Sigmoid colon (tissue), 6 donors: ENCODE measurements at regions not wholly inside any gene's neighbourhood (a gene's known extent, or its start where the extent isn't known, plus 50 kb on each side); places are given as distances from the start of the nearest gene placed in this dataset.
"Not testable (repeated sequence)": the region's sequence is repeated elsewhere in the genome, so short reads cannot be mapped to it uniquely, and the experiment has no call there.

Source experiments
- DNase-seq: peaks from one replicate; pipeline ENCODE4 v3.0.0-alpha.2; 2019
- H3K27ac ChIP-seq, 4 donors: fragments of 200-600 bp; sonication (generic); one replicate each; pipeline ENCODE4 v1.5.1; 2016 to 2019; ENCODE audit warnings: mild to moderate bottlenecking in 1 of 4
- H3K27me3 ChIP-seq, 3 donors: fragments of 200-600 bp; sonication (generic); one replicate each; pipeline ENCODE4 v1.5.1; 2019; ENCODE audit warnings: mild to moderate bottlenecking in 1 of 3
- H3K36me3 ChIP-seq, 4 donors: fragments of 200-600 bp; sonication (generic); one replicate each; pipeline ENCODE4 v1.5.1; 2016 to 2019
- H3K4me1 ChIP-seq, 4 donors: fragments of 200-600 bp; sonication (generic); one replicate each; pipeline ENCODE4 v1.5.1; 2017 to 2019
- H3K4me3 ChIP-seq, 4 donors: fragments of 200-600 bp; sonication (generic); one replicate each; pipeline ENCODE4 v1.5.1; 2017 to 2019; ENCODE audit warnings: mild to moderate bottlenecking in 2 of 4, moderate library complexity in 1 of 4
- H3K9me3 ChIP-seq, 4 donors: fragments of 200-600 bp in 3 of 4; sonication (generic) in 3 of 4; one replicate each; pipeline versions ENCODE4 v1.5.1 to v1.6.1; 2013 to 2019
- EP300 ChIP-seq, 4 donors: sonication (generic); formaldehyde crosslinking; IDR thresholded peaks; one replicate each; pipeline ENCODE4 v1.6.1; 2017; ENCODE audit warnings: antibody characterized with exemption in 4 of 4
- POLR2A ChIP-seq, 2 donors: fragments of 450-650 bp; IDR thresholded peaks; one replicate each; pipeline ENCODE4 v1.6.1; 2016; ENCODE audit warnings: antibody characterized with exemption in 2 of 2, mild to moderate bottlenecking in 2 of 2, moderate library complexity in 2 of 2
- POLR2AphosphoS5 ChIP-seq, 4 donors: sonication (generic); formaldehyde crosslinking; IDR thresholded peaks; one replicate each; pipeline ENCODE4 v1.6.1; 2017; ENCODE audit warnings: antibody characterized with exemption in 4 of 4
- WGBS, 2 donors: extraction: QIAGEN DNeasy Blood & Tissue Kit; methylation state at CpG; one replicate each; pipeline ENCODE4 v1.1.7; 2013; 5-methylcytosine and 5-hydroxymethylcytosine counted together
- intact Hi-C: fragments of 100-400 bp; cut with DNase I; formaldehyde crosslinking; loops from one replicate; pipeline ENCODE4 v1.15.1; 2023
- TF ChIP-seq, protein P1 (sequence below), 4 experiments: fragments of 450-650 bp in 3 of 4; fragments of 200-600 bp in 1 of 4; IDR thresholded peaks; one replicate each; pipeline ENCODE4 v1.5.1; 2016 to 2019; ENCODE audit warnings: antibody characterized with exemption in 4 of 4, mild to moderate bottlenecking in 3 of 4, moderate library complexity in 2 of 4
- donor health status: healthy with polysubstance abuse.
- donor health status: healthy.

DNA sequence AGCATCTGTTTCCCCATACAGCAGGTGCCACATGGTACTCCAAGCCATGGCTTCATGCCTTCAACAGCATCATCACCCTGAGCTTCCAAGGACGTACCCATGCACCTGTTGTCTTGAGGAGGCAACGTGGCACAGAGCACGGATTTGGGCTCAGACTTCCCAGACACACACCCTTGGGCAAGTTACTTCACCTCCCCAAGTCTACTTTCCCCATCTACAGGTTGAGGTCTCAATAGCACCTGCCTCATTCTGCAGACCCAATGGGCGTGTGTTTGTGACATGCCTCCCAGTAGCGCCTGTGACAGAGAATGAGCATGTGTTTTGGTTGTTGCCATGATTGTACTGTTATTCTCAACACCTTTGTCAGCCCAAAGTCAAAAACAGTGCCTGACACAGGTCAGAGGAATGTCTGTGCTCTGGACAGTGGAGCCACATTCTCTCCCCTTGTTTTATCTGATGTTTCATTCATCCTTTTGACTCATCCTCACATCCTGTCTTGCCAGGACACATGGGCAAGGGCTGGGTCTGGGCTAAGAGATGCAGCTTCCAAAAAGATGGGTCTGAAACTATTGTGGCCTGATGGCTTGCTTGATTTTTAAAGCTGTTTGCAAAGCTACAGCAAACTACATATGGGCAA lies 53.4 kb upstream of the CCND1 start:
- H3K9me3 ChIP-seq, result peaks cover 0 to 3% (median 0%) of the 10 kb centered on the region in 4 donors
- intact Hi-C loops, result no loop called here
- TF ChIP-seq EP300 (IDR thresholded peaks at IDR 0.05) (no peak), POLR2A (IDR thresholded peaks at IDR 0.05) (no peak), POLR2AphosphoS5 (IDR thresholded peaks at IDR 0.05) (no peak)
- TF ChIP-seq, protein P1, sequence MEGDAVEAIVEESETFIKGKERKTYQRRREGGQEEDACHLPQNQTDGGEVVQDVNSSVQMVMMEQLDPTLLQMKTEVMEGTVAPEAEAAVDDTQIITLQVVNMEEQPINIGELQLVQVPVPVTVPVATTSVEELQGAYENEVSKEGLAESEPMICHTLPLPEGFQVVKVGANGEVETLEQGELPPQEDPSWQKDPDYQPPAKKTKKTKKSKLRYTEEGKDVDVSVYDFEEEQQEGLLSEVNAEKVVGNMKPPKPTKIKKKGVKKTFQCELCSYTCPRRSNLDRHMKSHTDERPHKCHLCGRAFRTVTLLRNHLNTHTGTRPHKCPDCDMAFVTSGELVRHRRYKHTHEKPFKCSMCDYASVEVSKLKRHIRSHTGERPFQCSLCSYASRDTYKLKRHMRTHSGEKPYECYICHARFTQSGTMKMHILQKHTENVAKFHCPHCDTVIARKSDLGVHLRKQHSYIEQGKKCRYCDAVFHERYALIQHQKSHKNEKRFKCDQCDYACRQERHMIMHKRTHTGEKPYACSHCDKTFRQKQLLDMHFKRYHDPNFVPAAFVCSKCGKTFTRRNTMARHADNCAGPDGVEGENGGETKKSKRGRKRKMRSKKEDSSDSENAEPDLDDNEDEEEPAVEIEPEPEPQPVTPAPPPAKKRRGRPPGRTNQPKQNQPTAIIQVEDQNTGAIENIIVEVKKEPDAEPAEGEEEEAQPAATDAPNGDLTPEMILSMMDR (IDR thresholded peaks at IDR 0.05), result no peak
- H3K27ac ChIP-seq, result no peak overlapping the region
- no peaks in the 10 kb centered on the region for H3K36me3 ChIP-seq
- no peaks in the 10 kb centered on the region for H3K27me3 ChIP-seq
- WGBS, 2 donors, result 90 to 91% methylated on average over 5 of the region's 5 CpGs
- no peak for DNase-seq
- H3K4me1 ChIP-seq, result peaks cover 0 to 13% (median 6%) of the 10 kb centered on the region in 4 donors
- no peak overlapping the region for H3K4me3 ChIP-seq

DNA sequence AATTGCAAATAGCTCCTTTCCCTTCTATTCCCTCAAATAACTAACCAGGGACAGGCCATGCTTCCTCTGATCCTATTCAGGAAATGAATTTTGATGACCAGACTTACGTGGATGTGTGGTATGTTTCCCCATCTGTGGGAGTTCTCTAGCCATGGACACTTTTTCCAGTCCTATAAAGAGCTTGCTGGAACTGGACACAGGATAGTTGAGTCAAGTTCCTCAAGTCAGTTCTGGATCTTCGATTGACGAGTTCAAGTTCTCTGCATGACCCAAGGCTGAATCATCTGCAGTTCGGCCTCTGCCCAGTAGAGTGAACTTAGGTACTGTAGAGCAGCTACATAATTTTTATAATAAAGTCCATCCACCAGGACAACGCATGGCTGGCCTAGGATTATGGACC lies 52.7 kb upstream of the CCND1 start:
- Histone ChIP-seq H3K4me1 (peaks cover 0 to 6% (median 2%) of the 10 kb centered on the region in 4 donors), H3K27ac (no peak overlapping the region), H3K9me3 (peaks cover 0 to 3% (median 0%) of the 10 kb centered on the region in 4 donors), H3K36me3 (no peaks in the 10 kb centered on the region), H3K27me3 (no peaks in the 10 kb centered on the region), H3K4me3 (no peak overlapping the region)
- no peak for DNase-seq
- WGBS, 2 donors, result 81 to 88% methylated on average over 5 of the region's 5 CpGs
- TF ChIP-seq POLR2AphosphoS5 (IDR thresholded peaks at IDR 0.05) (no peak), POLR2A (IDR thresholded peaks at IDR 0.05) (no peak), EP300 (IDR thresholded peaks at IDR 0.05) (no peak)
- intact Hi-C loops, result no loop called here

DNA sequence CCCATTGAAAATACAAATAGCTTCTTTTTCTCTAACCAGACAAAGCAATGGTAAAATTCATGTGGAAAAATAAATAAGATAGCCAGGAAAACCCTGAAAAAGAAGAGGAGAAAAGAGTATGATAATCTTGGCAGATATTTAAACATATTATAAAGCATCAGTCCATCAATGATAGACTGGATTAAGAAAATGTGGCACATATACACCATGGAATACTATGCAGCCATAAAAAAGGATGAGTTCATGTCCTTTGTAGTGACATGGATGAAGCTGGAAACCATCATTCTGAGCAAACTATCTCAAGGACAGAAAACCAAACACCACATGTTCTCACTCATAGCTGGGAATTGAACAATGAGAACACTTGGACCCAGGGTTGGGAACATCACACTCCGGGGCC lies 50.9 kb upstream of the CCND1 start:
- H3K4me1 ChIP-seq, H3K4me3 ChIP-seq, H3K9me3 ChIP-seq, intact Hi-C loops, H3K36me3 ChIP-seq, DNase-seq, H3K27ac ChIP-seq, H3K27me3 ChIP-seq: not testable (repeated sequence)
- WGBS, 2 donors, result 95 to 100% methylated on average over 1 of the region's 1 CpG
